PC-9 (cell line): ENCODE measurements at regions not wholly inside any gene's neighbourhood (a gene's known extent, or its start where the extent isn't known, plus 50 kb on each side); places are given as distances from the start of the nearest gene placed in this dataset.

Source experiments
- EZH2 ChIP-seq: fragments of 200-600 bp; sonication (generic); IDR thresholded peaks from 2 replicates; pipeline ENCODE4 v1.8.0; 2017; ENCODE audit warnings: antibody characterized with exemption, low read depth
- TF ChIP-seq, protein P1 (sequence below): fragments of 200-600 bp; sonication (generic); conservative IDR thresholded peaks from 2 replicates; pipeline ENCODE4 v1.6.1; 2017; ENCODE audit warnings: mixed run types, antibody characterized with exemption, mild to moderate bottlenecking, moderate library complexity

DNA sequence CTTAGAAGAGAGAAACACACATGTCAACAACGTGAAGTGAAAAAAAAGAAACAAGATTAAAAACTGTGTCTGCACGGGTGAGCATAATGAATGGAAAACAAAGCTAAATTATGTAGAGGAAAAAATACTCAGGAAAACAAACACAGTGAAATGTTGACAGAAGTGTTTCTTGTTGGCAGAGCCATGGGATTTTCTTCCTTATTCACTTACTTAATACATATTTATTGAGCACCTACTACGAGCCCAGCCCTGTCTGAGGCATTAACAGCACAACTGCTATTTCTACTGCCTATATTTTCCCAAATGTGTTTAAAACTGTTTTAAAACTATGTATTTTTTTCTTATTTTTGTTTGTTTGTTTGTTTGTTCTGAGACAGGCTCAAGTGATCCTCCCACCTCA lies 69.9 kb downstream of the DIO3 start:
- TF ChIP-seq, protein P1, sequence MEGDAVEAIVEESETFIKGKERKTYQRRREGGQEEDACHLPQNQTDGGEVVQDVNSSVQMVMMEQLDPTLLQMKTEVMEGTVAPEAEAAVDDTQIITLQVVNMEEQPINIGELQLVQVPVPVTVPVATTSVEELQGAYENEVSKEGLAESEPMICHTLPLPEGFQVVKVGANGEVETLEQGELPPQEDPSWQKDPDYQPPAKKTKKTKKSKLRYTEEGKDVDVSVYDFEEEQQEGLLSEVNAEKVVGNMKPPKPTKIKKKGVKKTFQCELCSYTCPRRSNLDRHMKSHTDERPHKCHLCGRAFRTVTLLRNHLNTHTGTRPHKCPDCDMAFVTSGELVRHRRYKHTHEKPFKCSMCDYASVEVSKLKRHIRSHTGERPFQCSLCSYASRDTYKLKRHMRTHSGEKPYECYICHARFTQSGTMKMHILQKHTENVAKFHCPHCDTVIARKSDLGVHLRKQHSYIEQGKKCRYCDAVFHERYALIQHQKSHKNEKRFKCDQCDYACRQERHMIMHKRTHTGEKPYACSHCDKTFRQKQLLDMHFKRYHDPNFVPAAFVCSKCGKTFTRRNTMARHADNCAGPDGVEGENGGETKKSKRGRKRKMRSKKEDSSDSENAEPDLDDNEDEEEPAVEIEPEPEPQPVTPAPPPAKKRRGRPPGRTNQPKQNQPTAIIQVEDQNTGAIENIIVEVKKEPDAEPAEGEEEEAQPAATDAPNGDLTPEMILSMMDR: no peak
- no peak for TF ChIP-seq EZH2
